HCT116 (cell line): ENCODE measurements at regions not wholly inside any gene's neighbourhood (a gene's known extent, or its start where the extent isn't known, plus 50 kb on each side); places are given as distances from the start of the nearest gene placed in this dataset.

Experiments
- EZH2 ChIP-seq: fragments of 200-600 bp; sonication (generic); IDR thresholded peaks from 2 replicates; pipeline ENCODE4 v1.6.1; 2017; ENCODE audit warnings: antibody characterized with exemption, mixed run types
- ZFX ChIP-seq: fragments of 450-650 bp; IDR thresholded peaks from 2 replicates; pipeline ENCODE4 v1.6.1; 2017

GRCh38 chr5:5063533-5063953, 76.6 kb upstream of the ADAMTS16 start:
- no peak for TF ChIP-seq EZH2
- no peak for TF ChIP-seq ZFX
